ENCODE measurements at regions not wholly inside any gene's neighbourhood (a gene's known extent, or its start where the extent isn't known, plus 50 kb on each side); places are given as distances from the start of the nearest gene placed in this dataset.
"Not testable (repeated sequence)": the region's sequence is repeated elsewhere in the genome, so short reads cannot be mapped to it uniquely, and the experiment has no call there.

GRCh38 chr9:22170556-22170955 lies 161.5 kb upstream of the CDKN2B start:
- DNase-seq, result no peak

DNA sequence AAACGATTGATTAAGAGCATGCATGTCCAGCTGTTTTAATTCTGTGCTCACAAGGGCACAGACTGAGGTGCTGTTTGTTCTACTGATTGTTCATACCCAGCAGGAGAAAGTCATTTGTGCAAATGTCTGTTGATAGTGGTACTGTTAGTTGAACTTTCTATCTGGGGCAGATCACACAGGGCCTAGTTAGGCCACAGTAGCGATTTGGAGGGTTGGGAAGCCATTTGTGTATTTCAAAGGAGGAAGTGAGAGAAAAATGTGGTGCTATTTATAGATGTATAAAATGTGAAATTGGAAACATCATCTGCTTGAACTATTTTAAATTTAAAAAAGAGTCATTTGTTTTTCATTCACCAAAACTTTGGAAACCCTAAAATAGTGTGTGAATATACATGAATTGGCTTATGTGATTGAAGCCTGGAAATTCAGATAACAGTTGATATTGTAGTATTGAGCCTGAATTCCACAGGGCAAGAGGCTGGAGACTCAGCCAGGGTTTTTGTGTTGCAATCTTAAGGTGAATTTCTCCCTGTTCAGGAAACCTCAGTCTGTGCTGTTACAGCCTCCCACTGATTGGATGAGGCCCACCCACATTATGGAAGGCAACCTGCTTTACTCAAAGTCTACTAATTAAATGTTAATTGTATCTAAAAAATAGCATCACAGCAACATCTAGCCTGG lies 162.0 kb upstream of the CDKN2B start:
- no peak for DNase-seq

- DNase-seq, result no peak
Observed at GRCh38 chr9:22171691-22172090, 162.6 kb upstream of the CDKN2B start.

DNA sequence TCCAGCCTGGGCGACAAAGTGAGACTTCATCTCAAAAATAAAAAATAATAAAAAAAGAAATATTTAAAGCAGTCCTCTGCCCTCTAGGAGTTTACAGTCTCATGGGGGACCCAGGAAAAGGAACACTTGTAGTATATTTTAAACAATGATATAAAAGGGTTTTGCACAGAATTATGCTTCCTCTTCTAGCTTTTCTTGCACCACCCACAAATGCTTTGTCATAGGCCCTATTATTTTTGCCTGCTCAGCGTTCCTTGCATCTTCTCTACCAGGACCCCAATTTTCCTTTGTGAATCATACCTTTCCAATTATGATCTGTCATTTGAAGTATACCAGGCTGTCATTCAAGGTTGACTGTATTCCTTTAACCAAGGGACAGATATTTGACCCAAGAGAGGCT lies 164.8 kb upstream of the CDKN2B start:
- DNase-seq, result no peak

GRCh38 chr9:22175972-22176545 lies 167.0 kb upstream of the CDKN2B start:
- no peak for DNase-seq

DNA sequence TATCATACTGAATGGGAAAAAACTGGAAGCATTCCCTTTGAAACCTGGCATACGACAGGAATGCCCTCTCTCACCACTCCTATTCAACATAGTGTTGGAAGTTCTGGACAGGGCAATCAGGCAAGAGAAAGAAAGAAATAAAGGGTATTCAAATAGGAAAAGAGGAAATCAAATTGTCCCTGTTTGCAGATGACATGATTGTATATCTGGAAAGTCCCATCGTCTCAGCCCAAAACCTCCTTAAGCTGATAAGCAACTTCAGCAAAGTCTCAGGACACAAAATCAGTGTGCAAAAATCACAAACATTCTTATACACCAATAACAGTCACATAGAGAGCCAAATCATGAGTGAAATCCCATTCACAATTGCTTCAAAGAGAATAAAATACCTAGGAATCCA lies 171.9 kb upstream of the CDKN2B start:
- DNase-seq, result not testable (repeated sequence)

GRCh38 chr9:22189471-22189870 lies 180.4 kb upstream of the CDKN2B start:
- DNase-seq, result no peak

DNA sequence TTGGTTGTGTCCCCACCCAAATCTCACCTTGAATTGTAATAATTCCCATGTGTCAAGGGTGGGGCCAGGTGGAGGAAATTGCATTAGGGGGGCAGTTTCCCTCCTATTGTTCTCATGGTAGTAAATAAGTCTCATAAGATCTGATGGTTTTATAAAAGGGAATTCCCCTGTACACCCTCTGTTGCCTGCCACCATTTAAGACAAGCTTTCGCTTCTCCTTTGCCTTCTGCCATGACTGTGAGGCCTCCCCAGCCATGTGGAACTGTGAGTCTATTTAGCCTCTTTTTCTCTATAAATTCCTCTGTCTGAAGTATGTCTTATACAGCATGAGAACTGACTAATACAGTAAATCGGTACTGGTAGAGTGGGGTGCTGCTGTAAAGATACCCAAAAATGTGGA lies 187.9 kb upstream of the CDKN2B start:
- DNase-seq, result not testable (repeated sequence)

- DNase-seq, result no peak
Observed at GRCh38 chr9:22198681-22199080, 189.6 kb upstream of the CDKN2B start.

DNA sequence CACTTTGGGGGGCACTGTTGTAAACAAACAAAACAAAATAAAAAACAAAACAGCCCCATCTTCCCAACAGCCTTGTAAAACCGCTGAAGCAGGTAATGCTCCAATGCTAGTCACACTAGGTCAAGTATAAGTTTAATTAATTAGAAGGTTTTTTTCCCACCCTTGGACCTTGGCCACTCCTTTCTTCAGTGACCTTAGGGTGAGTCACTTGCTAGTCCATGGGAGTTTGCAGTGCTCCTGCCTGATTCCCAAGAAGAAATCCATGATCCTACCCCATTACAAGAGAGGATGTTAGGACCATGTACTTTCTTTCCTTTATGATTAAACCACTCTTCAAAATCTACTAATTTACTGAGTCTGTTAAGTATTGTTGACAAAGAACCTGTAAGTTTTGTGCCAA lies 192.2 kb upstream of the CDKN2B start:
- no peak for DNase-seq

- DNase-seq, result no peak
Observed at GRCh38 chr9:22203371-22204138, 194.4 kb upstream of the CDKN2B start.

DNA sequence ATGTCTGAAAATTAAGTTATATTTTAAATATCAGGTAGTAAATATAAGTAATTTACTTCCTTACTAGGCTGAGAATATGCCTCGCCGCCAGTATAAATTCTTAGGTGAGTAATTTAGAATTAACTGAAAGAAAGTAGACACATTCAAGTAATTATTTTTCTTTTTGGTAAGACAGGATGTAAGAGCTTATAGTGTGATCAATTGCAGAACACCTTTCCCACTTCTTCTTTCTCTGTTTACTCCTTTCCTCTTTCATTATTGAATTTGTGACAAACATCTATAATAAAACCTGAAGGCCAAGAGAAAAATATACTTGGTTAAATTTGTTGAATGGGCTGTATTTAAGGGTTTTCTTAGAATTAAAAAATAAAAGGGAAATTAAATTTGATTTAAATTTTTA lies 195.1 kb upstream of the CDKN2B start:
- DNase-seq, result no peak

DNA sequence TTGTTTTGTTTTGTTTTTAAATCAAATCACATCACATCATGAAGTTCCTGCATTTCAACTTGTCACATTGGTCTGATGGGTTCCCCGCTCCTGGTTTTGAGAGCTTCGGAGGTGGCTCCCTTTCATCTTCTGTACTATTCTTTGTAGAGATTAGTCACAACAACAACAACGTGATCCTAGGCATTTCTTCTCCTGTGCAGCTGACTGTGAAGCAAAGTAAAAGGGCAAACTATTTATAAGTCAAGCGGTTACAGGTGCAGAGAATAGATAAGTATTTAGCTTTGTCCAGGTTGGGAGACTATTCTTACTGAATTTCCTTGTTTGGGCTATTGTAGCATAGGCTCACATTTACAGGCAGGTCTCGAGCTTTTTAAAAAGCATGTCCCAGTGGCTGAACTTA lies 197.7 kb upstream of the CDKN2B start:
- DNase-seq, result no peak

DNA sequence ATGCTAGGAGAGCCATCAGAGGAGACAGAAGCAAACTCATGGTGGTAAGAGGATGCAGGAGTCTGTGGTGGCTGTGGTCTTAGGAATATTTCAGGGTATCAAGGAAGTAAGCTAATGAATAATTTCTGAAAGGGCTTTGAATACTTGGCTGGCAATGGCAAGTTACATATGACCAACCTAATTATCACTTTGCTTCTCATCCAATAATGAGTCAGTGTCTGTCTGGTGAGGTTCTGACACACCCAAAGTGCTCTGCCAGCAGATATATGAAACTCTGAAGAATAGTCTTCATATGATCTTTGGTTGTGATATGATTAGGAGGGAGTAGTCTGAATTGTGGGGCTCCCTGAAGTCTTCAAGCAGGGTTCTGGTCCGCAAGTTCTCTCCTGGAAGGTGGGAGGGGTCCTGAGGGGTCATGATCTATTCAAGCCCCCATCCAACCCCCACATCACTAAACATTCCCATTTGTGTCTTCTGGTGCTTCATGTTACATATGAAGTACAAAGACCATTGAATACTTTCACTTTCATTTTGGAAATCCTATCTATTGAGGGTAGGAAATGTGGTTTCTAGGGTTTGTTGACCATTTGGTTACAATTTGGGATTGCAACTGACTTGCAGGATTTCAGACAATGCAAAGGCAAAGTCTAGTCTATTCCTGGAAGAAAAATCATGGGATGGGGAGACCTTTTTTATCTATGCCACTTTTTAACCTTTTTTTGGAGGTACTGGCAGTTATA lies 199.9 kb upstream of the CDKN2B start:
- no peak for DNase-seq

- no peak for DNase-seq
Observed at GRCh38 chr9:22210262-22210661, 201.2 kb upstream of the CDKN2B start.

DNA sequence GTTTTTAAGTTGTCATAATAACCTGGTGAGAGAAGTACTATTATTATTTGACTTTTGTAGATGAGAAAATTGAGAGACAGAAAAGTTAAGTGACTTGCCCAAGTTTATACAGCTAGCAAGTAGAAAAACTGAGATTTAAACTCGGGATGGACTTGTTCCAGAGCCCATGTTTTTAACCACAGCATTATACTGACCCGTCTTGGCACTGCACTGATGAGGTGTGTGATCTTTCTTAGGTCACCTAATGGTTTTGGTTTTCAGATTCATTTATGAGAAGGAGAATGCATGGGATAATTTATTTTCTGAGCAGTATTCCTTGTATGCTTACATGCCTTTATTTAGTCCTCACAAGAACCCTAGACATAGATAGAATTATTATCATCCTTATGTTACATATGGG lies 201.8 kb upstream of the CDKN2B start:
- no peak for DNase-seq

- no peak for DNase-seq
Observed at GRCh38 chr9:22211588-22212360, 202.7 kb upstream of the CDKN2B start.

DNA sequence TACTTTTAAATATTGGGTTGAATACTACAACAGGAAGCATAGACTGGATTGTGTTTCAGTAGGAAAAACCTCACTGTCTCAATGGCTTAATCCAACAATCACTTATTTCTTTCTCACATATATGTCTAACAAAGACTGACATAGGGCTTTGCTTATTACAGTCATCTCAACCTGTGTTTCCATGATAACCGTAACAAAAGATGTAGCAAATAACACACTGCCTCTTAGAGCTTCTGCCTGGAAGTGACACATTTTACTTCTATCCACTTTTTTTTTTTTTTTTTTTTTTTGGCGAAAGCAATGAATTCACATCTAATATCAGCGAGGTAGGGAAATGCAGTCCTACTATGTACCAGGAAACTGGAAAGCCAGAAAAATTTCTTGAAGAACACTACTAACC lies 204.9 kb upstream of the CDKN2B start:
- no peak for DNase-seq

DNA sequence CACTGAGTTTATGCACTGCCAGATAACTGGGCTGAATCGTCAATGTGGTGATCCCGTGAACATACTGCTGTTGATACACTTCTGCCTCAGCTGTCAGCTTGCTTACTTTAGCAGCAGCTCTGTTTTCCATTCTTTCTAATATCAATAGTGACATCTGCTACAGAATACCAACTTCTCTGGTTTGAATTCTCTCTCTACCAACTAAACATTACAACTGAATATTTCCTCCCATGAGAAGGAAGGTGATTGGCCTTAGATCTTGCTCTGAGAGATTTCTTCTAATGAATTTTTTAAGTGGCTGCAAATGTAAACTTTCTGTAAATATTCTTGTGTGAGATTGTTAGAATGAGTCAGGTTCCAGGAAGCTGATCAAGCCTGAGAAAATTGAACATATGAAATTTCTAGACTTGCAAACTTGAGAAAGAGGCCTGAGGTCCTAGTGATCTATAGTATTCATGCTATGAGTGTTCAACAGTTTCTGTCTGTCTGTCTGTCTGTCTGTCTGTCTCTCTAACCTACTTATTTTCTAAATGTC lies 205.5 kb upstream of the CDKN2B start:
- DNase-seq, result no peak

DNA sequence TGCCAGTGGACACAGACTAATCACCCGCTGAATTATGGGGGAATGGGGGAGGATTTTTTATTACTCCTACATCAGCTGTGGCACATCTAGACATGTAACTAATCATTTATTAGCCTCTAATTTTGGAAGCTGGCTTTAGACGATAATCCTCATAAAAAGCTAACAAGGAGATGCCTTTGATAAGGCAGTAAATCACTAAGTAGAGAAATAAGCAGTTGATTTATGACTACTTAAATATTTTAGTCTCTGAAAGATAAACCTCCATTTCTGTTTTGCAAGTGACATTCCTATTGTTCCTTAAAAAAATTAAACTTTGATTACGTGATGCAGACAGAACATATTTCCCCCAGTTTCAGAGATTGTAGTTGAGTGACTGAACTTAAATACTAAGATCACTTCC lies 206.4 kb upstream of the CDKN2B start:
- no peak for DNase-seq

DNA sequence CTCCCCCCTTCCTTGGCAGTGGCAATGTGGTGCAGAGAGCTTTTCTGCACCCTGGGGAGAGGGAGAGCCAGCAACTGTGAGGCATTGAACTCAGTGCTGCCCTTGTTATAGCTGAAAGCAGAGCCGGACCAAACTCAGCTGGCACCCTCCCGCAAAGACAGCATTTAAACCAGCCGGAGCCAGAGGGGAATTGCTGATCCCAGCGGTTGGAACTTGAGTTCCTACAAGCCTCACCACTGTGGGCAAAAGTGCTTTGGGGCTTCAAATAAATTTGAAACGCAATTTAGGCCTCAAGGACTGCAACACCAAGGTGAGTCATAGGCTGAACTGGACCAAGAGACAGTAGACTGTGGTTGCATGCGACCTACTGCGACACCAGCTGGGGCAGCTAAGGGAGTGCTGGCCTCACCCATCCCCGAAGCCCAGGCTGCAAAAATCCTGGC lies 207.6 kb upstream of the CDKN2B start:
- DNase-seq, result no peak

GRCh38 chr9:22217254-22217653 lies 208.1 kb upstream of the CDKN2B start:
- DNase-seq, result no peak
